Nephron (organoid): ENCODE measurements at regions not wholly inside any gene's neighbourhood (a gene's known extent, or its start where the extent isn't known, plus 50 kb on each side); places are given as distances from the start of the nearest gene placed in this dataset.

Source experiments
- H3K27ac Mint-ChIP-seq, 3 experiments: 2 replicates each; pipeline ENCODE4 v1.8.0; 2020; ENCODE audit warnings: mixed read lengths in 3 of 3, mild to moderate bottlenecking in 2 of 3, moderate library complexity in 1 of 3
- H3K27me3 Mint-ChIP-seq: 2 replicates; pipeline ENCODE4 v1.8.0; 2021; ENCODE audit warnings: low read depth, mild to moderate bottlenecking, moderate library complexity, mixed read lengths
- H3K36me3 Mint-ChIP-seq: 2 replicates; pipeline ENCODE4 v1.8.0; 2020; ENCODE audit warnings: low read depth, mixed read lengths
- H3K4me1 Mint-ChIP-seq: 2 replicates; pipeline ENCODE4 v1.8.0; 2020; ENCODE audit warnings: mixed read lengths
- H3K4me3 Mint-ChIP-seq, 3 experiments: 2 replicates each; pipeline ENCODE4 v1.8.0; 2020; ENCODE audit warnings: mild to moderate bottlenecking in 3 of 3, mixed read lengths in 3 of 3, moderate library complexity in 2 of 3
- H3K9me3 Mint-ChIP-seq: 2 replicates; pipeline ENCODE4 v1.8.0; 2020; ENCODE audit warnings: mixed read lengths
- CTCF ChIP-seq, 3 experiments: fragments of 200-600 bp; sonication (generic); IDR thresholded peaks; one replicate each; pipeline ENCODE4 v1.5.0; 2021; ENCODE audit warnings: antibody characterized with exemption in 3 of 3; ENCODE audit not compliant: unreplicated experiment in 3 of 3

- peaks cover 1% of the 10 kb centered on the region for H3K9me3 Mint-ChIP-seq
- peaks cover 20% of the 10 kb centered on the region for H3K4me1 Mint-ChIP-seq
- no peaks in the 10 kb centered on the region for H3K36me3 Mint-ChIP-seq
- H3K27ac Mint-ChIP-seq, result peak overlapping the region; percentile 8 to 87 (median 56)
- no peak for TF ChIP-seq CTCF (IDR thresholded peaks at IDR 0.05; ENCODE audit: unreplicated experiment in 3 of 3)
- H3K4me3 Mint-ChIP-seq, result no peak overlapping the region
- peaks cover 3% of the 10 kb centered on the region for H3K27me3 Mint-ChIP-seq
Measured at GRCh38 chr10:88062385-88062784, 199.0 kb downstream of the PTEN start.

GRCh38 chr10:88062798-88063472 is 199.5 kb downstream of the PTEN start:
- Mint-ChIP-seq H3K4me1 (peaks cover 20% of the 10 kb centered on the region), H3K9me3 (peaks cover 4% of the 10 kb centered on the region), H3K4me3 (no peak overlapping the region), H3K36me3 (no peaks in the 10 kb centered on the region), H3K27ac (peak overlapping the region; percentile 8 to 87 (median 56)), H3K27me3 (peaks cover 3% of the 10 kb centered on the region)
- no peak for TF ChIP-seq CTCF (IDR thresholded peaks at IDR 0.05; ENCODE audit: unreplicated experiment in 3 of 3)

GRCh38 chr10:88063861-88064557 is 200.6 kb downstream of the PTEN start:
- no peaks in the 10 kb centered on the region for H3K36me3 Mint-ChIP-seq
- TF ChIP-seq CTCF (IDR thresholded peaks at IDR 0.05; ENCODE audit: unreplicated experiment in 3 of 3), result no peak
- H3K4me1 Mint-ChIP-seq, result peaks cover 20% of the 10 kb centered on the region
- H3K9me3 Mint-ChIP-seq, result peaks cover 4% of the 10 kb centered on the region
- peak overlapping the region; percentile 38 to 87 (median 56) for H3K27ac Mint-ChIP-seq
- H3K4me3 Mint-ChIP-seq, result no peak overlapping the region
- peaks cover 3% of the 10 kb centered on the region for H3K27me3 Mint-ChIP-seq

GRCh38 chr10:88064608-88065382 is 201.4 kb downstream of the PTEN start:
- no peak for TF ChIP-seq CTCF (IDR thresholded peaks at IDR 0.05; ENCODE audit: unreplicated experiment in 3 of 3)
- Mint-ChIP-seq H3K27ac (peak overlapping the region in 1 of 3 experiments; percentile 38), H3K9me3 (peaks cover 4% of the 10 kb centered on the region), H3K4me1 (peaks cover 20% of the 10 kb centered on the region), H3K4me3 (no peak overlapping the region), H3K36me3 (no peaks in the 10 kb centered on the region), H3K27me3 (peaks cover 3% of the 10 kb centered on the region)

GRCh38 chr10:88065383-88066049 is 202.1 kb downstream of the PTEN start:
- Mint-ChIP-seq H3K36me3 (no peaks in the 10 kb centered on the region), H3K4me1 (peaks cover 20% of the 10 kb centered on the region), H3K9me3 (peaks cover 4% of the 10 kb centered on the region), H3K4me3 (no peak overlapping the region), H3K27me3 (peaks cover 3% of the 10 kb centered on the region), H3K27ac (no peak overlapping the region)
- no peak for TF ChIP-seq CTCF (IDR thresholded peaks at IDR 0.05; ENCODE audit: unreplicated experiment in 3 of 3)
